H9 (cell line): ENCODE measurements at regions not wholly inside any gene's neighbourhood (a gene's known extent, or its start where the extent isn't known, plus 50 kb on each side); places are given as distances from the start of the nearest gene placed in this dataset.

Experiments
- DNase-seq: peaks from one replicate; pipeline ENCODE4 v3.0.0-alpha.2; 2017
- H2AFZ ChIP-seq: one replicate; pipeline ENCODE4 v1.6.1; 2013; ENCODE audit warnings: mild to moderate bottlenecking, low read length, control low read depth, moderate library complexity
- H2AK5ac ChIP-seq: 2 replicates; pipeline ENCODE4 v1.6.1; 2013; ENCODE audit warnings: low read length, control low read depth, mixed read lengths; ENCODE audit not compliant: insufficient read length
- H2BK120ac ChIP-seq: one replicate; pipeline ENCODE4 v1.6.1; 2013; ENCODE audit warnings: low read depth, mild to moderate bottlenecking, low read length, control low read depth, inconsistent platforms; ENCODE audit not compliant: poor library complexity, severe bottlenecking
- H2BK12ac ChIP-seq: 2 replicates; pipeline ENCODE4 v1.6.1; 2013; ENCODE audit warnings: low read length, control low read depth, mixed read lengths, low read depth; ENCODE audit not compliant: insufficient read length
- H2BK15ac ChIP-seq: 2 replicates; pipeline ENCODE4 v1.6.1; 2013; ENCODE audit warnings: low read depth, low read length, control low read depth
- H2BK20ac ChIP-seq: one replicate; pipeline ENCODE4 v1.6.1; 2013; ENCODE audit warnings: low read depth, mild to moderate bottlenecking, low read length, control low read depth, inconsistent platforms; ENCODE audit not compliant: poor library complexity, severe bottlenecking
- H2BK5ac ChIP-seq: 2 replicates; pipeline ENCODE4 v1.6.1; 2013; ENCODE audit warnings: low read length, control low read depth, mixed read lengths; ENCODE audit not compliant: insufficient read length
- H3K14ac ChIP-seq: 2 replicates; pipeline ENCODE4 v1.6.1; 2013; ENCODE audit warnings: low read length, control low read depth; ENCODE audit not compliant: insufficient read depth
- H3K18ac ChIP-seq: 2 replicates; pipeline ENCODE4 v1.6.1; 2013; ENCODE audit warnings: low read depth, mild to moderate bottlenecking, mixed read lengths, low read length, control low read depth; ENCODE audit not compliant: insufficient read length
- H3K23ac ChIP-seq: 2 replicates; pipeline ENCODE4 v1.6.1; 2013; ENCODE audit warnings: low read length, control low read depth, mixed read lengths, low read depth; ENCODE audit not compliant: insufficient read length
- H3K23me2 ChIP-seq: 2 replicates; pipeline ENCODE4 v1.6.1; 2013; ENCODE audit warnings: low read depth, mild to moderate bottlenecking, mixed read lengths, low read length, control low read depth; ENCODE audit not compliant: insufficient read length, poor library complexity, severe bottlenecking
- H3K27ac ChIP-seq: 2 replicates; pipeline ENCODE4 v1.5.1; 2013; ENCODE audit warnings: low read length, control low read depth, mixed read lengths, low read depth; ENCODE audit not compliant: insufficient read length
- H3K27me3 ChIP-seq: 2 replicates; pipeline ENCODE4 v1.6.1; 2013; ENCODE audit warnings: low read length, control low read depth, inconsistent platforms; ENCODE audit not compliant: insufficient read depth
- H3K4ac ChIP-seq: 2 replicates; pipeline ENCODE4 v1.6.1; 2013; ENCODE audit warnings: low read depth, mild to moderate bottlenecking, control low read depth, inconsistent platforms, low read length, moderate library complexity
- H3K4me1 ChIP-seq: 2 replicates; pipeline ENCODE4 v1.6.1; 2013; ENCODE audit warnings: low read length, control low read depth, inconsistent platforms; ENCODE audit not compliant: insufficient read depth
- H3K4me2 ChIP-seq: 2 replicates; pipeline ENCODE4 v1.6.1; 2013; ENCODE audit warnings: low read length, control low read depth, mixed read lengths; ENCODE audit not compliant: insufficient read length, insufficient read depth
- H3K56ac ChIP-seq: 2 replicates; pipeline ENCODE4 v1.6.1; 2013; ENCODE audit warnings: low read depth, mild to moderate bottlenecking, mixed read lengths, low read length, control low read depth; ENCODE audit not compliant: insufficient read length
- H3K79me1 ChIP-seq: 2 replicates; pipeline ENCODE4 v1.6.1; 2013; ENCODE audit warnings: low read depth, mild to moderate bottlenecking, moderate library complexity, low read length, control low read depth, inconsistent platforms; ENCODE audit not compliant: insufficient read depth, poor library complexity, severe bottlenecking
- H3K79me2 ChIP-seq: 2 replicates; pipeline ENCODE4 v1.6.1; 2013; ENCODE audit warnings: low read length, control low read depth, inconsistent platforms; ENCODE audit not compliant: insufficient read depth
- H3K9ac ChIP-seq: 2 replicates; pipeline ENCODE4 v1.6.1; 2013; ENCODE audit warnings: low read length, control low read depth, mixed read lengths; ENCODE audit not compliant: insufficient read length; ENCODE audit errors: extremely low read depth
- H3K9me3 ChIP-seq: one replicate; pipeline ENCODE4 v1.6.1; 2013; ENCODE audit warnings: low read depth, low read length, inconsistent platforms; ENCODE audit not compliant: control insufficient read depth
- H3T11ph ChIP-seq: one replicate; pipeline ENCODE4 v1.6.1; 2013; ENCODE audit warnings: mild to moderate bottlenecking, low read length, control low read depth, inconsistent platforms
- H4K20me1 ChIP-seq: one replicate; pipeline ENCODE4 v1.6.1; 2013; ENCODE audit not compliant: control insufficient read depth, insufficient read length, insufficient read depth
- H4K5ac ChIP-seq: 2 replicates; pipeline ENCODE4 v1.6.1; 2013; ENCODE audit warnings: low read depth, mild to moderate bottlenecking, mixed read lengths, low read length, control low read depth; ENCODE audit not compliant: insufficient read length
- H4K8ac ChIP-seq: replicated peaks from 2 replicates; pipeline ENCODE4 v1.6.1; 2013; ENCODE audit warnings: low read length, control low read depth, mixed read lengths, low read depth; ENCODE audit not compliant: insufficient read length
- H4K91ac ChIP-seq: 2 replicates; pipeline ENCODE4 v1.6.1; 2013; ENCODE audit warnings: low read depth, mild to moderate bottlenecking, moderate library complexity, mixed read lengths, low read length, control low read depth; ENCODE audit not compliant: insufficient read length
- H3K27ac Mint-ChIP-seq, 3 experiments: 2 replicates in 2 of 3; 3 replicates in 1 of 3; pipeline ENCODE4 v1.8.0; 2020 to 2021; ENCODE audit warnings: mixed read lengths in 3 of 3, mild to moderate bottlenecking in 1 of 3, moderate library complexity in 1 of 3
- H3K27me3 Mint-ChIP-seq: 2 replicates; pipeline ENCODE4 v1.8.0; 2021; ENCODE audit warnings: low read depth, mild to moderate bottlenecking, moderate library complexity, mixed read lengths
- H3K36me3 Mint-ChIP-seq, 3 experiments: 2 replicates in 2 of 3; 3 replicates in 1 of 3; pipeline ENCODE4 v1.8.0; 2020 to 2021; ENCODE audit warnings: low read depth in 3 of 3, mixed read lengths in 3 of 3; ENCODE audit not compliant: insufficient read depth in 1 of 3
- H3K4me1 Mint-ChIP-seq, 2 experiments: 2 replicates each; pipeline ENCODE4 v1.8.0; 2020; ENCODE audit warnings: mixed read lengths in 2 of 2
- H3K4me3 Mint-ChIP-seq, 2 experiments: 2 replicates in 1 of 2; 3 replicates in 1 of 2; pipeline ENCODE4 v1.8.0; 2020 to 2021; ENCODE audit warnings: mild to moderate bottlenecking in 2 of 2, mixed read lengths in 2 of 2, moderate library complexity in 1 of 2
- H3K9me3 Mint-ChIP-seq, 2 experiments: 2 replicates in 1 of 2; 3 replicates in 1 of 2; pipeline ENCODE4 v1.8.0; 2020; ENCODE audit warnings: mild to moderate bottlenecking in 2 of 2, mixed read lengths in 2 of 2, moderate library complexity in 1 of 2
- CTCF ChIP-seq: fragments of 200-600 bp; sonication (generic); conservative IDR thresholded peaks from 3 replicates; pipeline ENCODE4 v1.8.0; 2021; ENCODE audit warnings: antibody characterized with exemption, mild to moderate bottlenecking
- WGBS: extraction: QIAGEN DNeasy Blood & Tissue Kit; methylation state at CpG from one replicate; pipeline ENCODE4 v1.1.7; 2013; ENCODE audit warnings: missing lambda C conversion rate, low lambda C conversion rate, mixed read lengths; ENCODE audit not compliant: insufficient read length; ENCODE audit errors: extremely low coverage; 5-methylcytosine and 5-hydroxymethylcytosine counted together

GRCh38 chr3:30426293-30426993 is 180.0 kb upstream of the TGFBR2 start:
- peak overlapping the region in 1 of 3 experiments; percentile 70; a peak in 1 of 7 replicates for H3K27ac Mint-ChIP-seq
- Histone ChIP-seq H3K18ac (no peak overlapping the region), H3K27ac (no peak overlapping the region), H2AK5ac (no peak overlapping the region), H2BK15ac (no peak overlapping the region), H3K9ac (no peak overlapping the region), H3K56ac (no peak overlapping the region), H3K23me2 (no peaks in the 10 kb centered on the region), H3K9me3 (no peaks in the 10 kb centered on the region), H2BK12ac (no peak overlapping the region), H3T11ph (no peak overlapping the region), H3K79me2 (no peaks in the 10 kb centered on the region), H4K5ac (no peak overlapping the region), H2BK120ac (no peak overlapping the region), H3K4ac (no peak overlapping the region), H4K20me1 (no peaks in the 10 kb centered on the region), H4K8ac (no peak overlapping the region), H4K91ac (no peak overlapping the region), H3K4me1 (no peaks in the 10 kb centered on the region), H3K14ac (no peak overlapping the region), H3K23ac (no peak overlapping the region), H2AFZ (peak overlapping the region; percentile 23), H3K4me2 (no peak overlapping the region), H3K27me3 (no peaks in the 10 kb centered on the region), H3K79me1 (no peaks in the 10 kb centered on the region), H2BK5ac (no peak overlapping the region), H2BK20ac (no peak overlapping the region)
- no peaks in the 10 kb centered on the region; a peak in 1 of 7 replicates for H3K36me3 Mint-ChIP-seq
- H3K27me3 Mint-ChIP-seq: no peaks in the 10 kb centered on the region
- peaks cover 2% of the 10 kb centered on the region in 2 experiments; a peak in 1 of 4 replicates for H3K4me1 Mint-ChIP-seq
- no CpG with 5 or more reads among the region's 3 CpGs for WGBS
- H3K4me3 Mint-ChIP-seq: no peak overlapping the region
- TF ChIP-seq CTCF: no peak
- H3K9me3 Mint-ChIP-seq: peaks cover 0 to 4% of the 10 kb centered on the region in 2 experiments; a peak in 2 of 5 replicates
- DNase-seq: no peak
